ENCODE measurements at regions not wholly inside any gene's neighbourhood (a gene's known extent, or its start where the extent isn't known, plus 50 kb on each side); places are given as distances from the start of the nearest gene placed in this dataset.

- DNase-seq (ENCODE audit: low read depth) = no peak
- H3K4me3 ChIP-seq (ENCODE audit: low read length) = no peak overlapping the region
- no peak for TF ChIP-seq CTCF (conservative IDR thresholded peaks at IDR 0.05; ENCODE audit: low read depth, low read length)
These were observed 134.3 kb upstream of the RAB11FIP2 start for GRCh38 chr10:118181021-118181420.

GRCh38 chr10:118175148-118175547, 128.4 kb upstream of the RAB11FIP2 start:
- H3K4me3 ChIP-seq (ENCODE audit: low read length) = no peak overlapping the region
- TF ChIP-seq CTCF (conservative IDR thresholded peaks at IDR 0.05; ENCODE audit: low read depth, low read length) = no peak
- no peak for DNase-seq (ENCODE audit: low read depth)

- H3K4me3 ChIP-seq (ENCODE audit: low read length) = no peak overlapping the region
- no peak for DNase-seq (ENCODE audit: low read depth)
- no peak for TF ChIP-seq CTCF (conservative IDR thresholded peaks at IDR 0.05; ENCODE audit: low read depth, low read length)
These were observed 126.6 kb upstream of the RAB11FIP2 start for GRCh38 chr10:118173296-118173695.

GRCh38 chr10:118171861-118172260, 125.1 kb upstream of the RAB11FIP2 start:
- no peak overlapping the region for H3K4me3 ChIP-seq (ENCODE audit: low read length)
- no peak for DNase-seq (ENCODE audit: low read depth)
- no peak for TF ChIP-seq CTCF (conservative IDR thresholded peaks at IDR 0.05; ENCODE audit: low read depth, low read length)

- TF ChIP-seq CTCF (conservative IDR thresholded peaks at IDR 0.05; ENCODE audit: low read depth, low read length) = no peak
- DNase-seq (ENCODE audit: low read depth) = peak; percentile 24
- no peak overlapping the region for H3K4me3 ChIP-seq (ENCODE audit: low read length)
These were observed 120.4 kb upstream of the RAB11FIP2 start for GRCh38 chr10:118167056-118167700.

- no peak overlapping the region for H3K4me3 ChIP-seq (ENCODE audit: low read length)
- TF ChIP-seq CTCF (conservative IDR thresholded peaks at IDR 0.05; ENCODE audit: low read depth, low read length) = no peak
- DNase-seq (ENCODE audit: low read depth) = no peak
These were observed 116.5 kb upstream of the RAB11FIP2 start for GRCh38 chr10:118163217-118163616.

GRCh38 chr10:118161461-118162246, 114.9 kb upstream of the RAB11FIP2 start:
- TF ChIP-seq CTCF (conservative IDR thresholded peaks at IDR 0.05; ENCODE audit: low read depth, low read length) = no peak
- DNase-seq (ENCODE audit: low read depth) = no peak
- no peak overlapping the region for H3K4me3 ChIP-seq (ENCODE audit: low read length)

Data from retinal pigment epithelial cell (primary cell).